GM21786 (cell line): ENCODE measurements at regions not wholly inside any gene's neighbourhood (a gene's known extent, or its start where the extent isn't known, plus 50 kb on each side); places are given as distances from the start of the nearest gene placed in this dataset.
A peak's percentile ranks its signal among the peaks of the same experiment; 100 is the strongest.

ENCODE experiments used
- ATAC-seq: cut with Tn5 transposase; IDR thresholded peaks from one replicate; pipeline ENCODE4 v1.9.1; 2021; ENCODE audit not compliant: unreplicated experiment

- ATAC-seq: no peak
These were observed 439.2 kb downstream of the SETBP1 start for GRCh38 chr18:45119876-45120275.

- ATAC-seq: no peak
These were observed 440.5 kb downstream of the SETBP1 start for GRCh38 chr18:45121146-45121545.

DNA sequence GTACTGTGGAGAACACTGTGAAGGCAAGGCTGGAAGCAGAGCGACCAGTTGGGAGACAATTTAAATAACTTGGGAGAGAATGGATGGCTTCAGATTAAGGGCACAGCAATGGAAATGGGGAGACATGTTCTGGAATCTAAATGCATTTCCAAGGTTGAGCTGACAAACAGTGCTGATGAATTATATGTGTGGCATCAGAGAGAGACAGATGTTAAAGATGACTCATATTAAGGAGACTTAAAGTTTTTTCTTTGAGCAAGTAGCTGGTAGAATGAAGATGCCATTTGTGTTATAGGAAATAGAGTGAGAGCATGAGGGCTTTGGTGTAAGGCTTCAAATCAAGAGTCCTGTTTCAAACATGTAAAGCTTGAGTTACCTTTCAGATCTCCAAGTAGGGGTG, 441.8 kb downstream of the SETBP1 start:
- ATAC-seq: no peak

DNA sequence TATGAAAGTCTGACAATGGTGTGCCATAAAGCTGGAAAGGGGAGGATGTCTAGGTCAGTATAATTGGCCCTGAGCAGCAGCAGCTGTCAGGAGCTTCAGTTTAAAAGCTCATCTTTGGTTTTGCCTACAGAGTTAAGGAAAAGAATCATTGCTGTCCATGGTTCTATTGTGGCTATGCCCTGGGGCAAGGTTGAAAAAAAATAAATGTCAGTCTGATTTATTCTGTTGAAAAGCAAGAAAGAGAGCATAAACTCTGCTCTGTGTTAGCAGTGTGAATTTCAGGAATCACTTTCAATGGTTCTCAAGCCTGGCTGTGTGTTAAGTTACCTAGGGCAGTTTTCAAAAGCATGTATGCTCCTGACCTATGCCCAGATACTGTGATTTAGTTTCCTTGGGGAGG, 446.7 kb downstream of the SETBP1 start:
- no peak for ATAC-seq

DNA sequence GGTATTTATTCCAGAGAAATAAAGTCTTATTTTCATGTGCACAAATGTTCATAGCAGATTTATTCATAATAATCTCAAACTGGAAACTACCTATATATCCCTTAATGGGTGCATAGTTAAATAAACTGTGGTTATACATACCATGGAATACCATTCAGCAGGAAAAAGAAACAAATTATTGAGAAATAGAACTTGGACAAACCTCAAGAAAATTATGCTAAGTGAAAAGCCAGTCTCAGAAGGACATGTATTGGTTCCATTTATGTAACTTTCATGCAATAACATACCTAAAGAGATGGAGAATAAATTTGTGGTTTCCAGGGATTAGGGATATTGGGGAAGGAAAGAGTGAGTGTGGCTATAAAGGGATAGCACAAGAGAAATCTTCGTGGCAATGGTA, 452.6 kb downstream of the SETBP1 start:
- ATAC-seq: no peak

DNA sequence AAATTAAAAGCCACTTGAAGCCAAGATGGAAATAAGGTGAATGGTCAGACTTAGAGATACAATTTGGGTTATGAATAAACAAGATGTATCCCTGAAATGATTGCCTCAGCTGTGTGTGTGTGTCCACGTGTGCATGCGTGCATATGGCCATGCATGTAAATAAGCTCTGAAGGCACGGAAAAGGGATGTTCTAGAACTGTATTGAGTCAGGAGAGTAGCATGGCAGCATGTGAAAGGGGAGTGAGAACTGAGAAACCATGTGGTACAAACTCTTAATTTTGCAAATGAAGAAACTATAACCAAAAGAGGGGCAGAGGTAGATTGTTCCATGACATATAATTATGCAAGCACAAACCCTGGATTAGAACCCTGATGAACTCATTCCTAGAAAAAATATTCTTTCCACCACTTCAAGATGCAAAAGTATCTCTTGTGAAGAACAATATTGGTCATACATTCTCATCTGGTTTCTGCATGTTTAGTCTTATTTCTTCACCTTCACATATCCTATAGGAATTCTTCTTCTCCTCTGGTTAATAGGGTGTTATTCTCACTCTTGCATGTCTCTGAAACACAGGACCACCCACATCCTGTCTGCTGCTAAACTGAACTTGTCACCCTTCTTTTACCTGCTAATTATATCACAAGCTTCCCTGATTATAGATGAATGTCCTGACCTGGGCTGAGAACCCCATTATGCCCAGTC, 455.8 kb downstream of the SETBP1 start:
- ATAC-seq: no peak

DNA sequence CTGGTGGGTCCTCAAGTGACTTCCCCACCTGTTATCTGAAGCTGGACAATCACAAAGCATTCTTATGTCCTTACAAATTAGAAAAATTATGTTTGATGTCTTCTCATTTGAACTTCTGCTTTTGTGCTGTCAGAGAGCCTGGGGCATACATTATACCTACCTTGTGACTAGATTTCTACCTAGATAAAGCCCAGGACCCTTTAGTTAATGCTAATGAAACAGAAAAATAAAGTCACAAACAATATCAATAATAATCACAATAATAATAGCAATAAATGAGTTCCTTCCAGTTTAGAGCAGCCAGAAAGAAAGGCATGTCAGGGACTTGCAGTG, 456.4 kb downstream of the SETBP1 start:
- no peak for ATAC-seq

DNA sequence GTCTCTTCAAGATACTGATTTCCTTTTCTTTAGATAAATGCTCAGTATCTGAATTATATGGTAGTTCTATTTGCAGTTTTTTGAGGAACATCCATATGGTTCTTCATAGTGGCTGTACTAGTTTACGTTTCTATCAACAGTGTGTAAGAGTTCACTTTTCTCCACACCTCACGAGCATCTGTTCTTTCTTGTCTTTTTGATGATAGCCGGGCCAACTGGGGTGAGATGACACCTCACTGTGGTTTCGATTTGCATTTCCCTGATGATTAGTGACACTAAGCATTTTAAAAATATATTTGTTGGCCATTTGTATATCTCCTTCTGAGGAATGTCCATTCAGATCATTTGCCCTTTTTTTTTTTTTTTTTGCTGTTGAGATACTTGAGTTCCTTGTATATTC, 458.8 kb downstream of the SETBP1 start:
- no peak for ATAC-seq

- no peak for ATAC-seq
These were observed 462.2 kb downstream of the SETBP1 start for GRCh38 chr18:45142868-45143267.

GRCh38 chr18:45149712-45150111, 465.6 kb upstream of the SLC14A2 start:
- ATAC-seq: no peak

- no peak for ATAC-seq
These were observed 463.6 kb upstream of the SLC14A2 start for GRCh38 chr18:45151645-45152044.

DNA sequence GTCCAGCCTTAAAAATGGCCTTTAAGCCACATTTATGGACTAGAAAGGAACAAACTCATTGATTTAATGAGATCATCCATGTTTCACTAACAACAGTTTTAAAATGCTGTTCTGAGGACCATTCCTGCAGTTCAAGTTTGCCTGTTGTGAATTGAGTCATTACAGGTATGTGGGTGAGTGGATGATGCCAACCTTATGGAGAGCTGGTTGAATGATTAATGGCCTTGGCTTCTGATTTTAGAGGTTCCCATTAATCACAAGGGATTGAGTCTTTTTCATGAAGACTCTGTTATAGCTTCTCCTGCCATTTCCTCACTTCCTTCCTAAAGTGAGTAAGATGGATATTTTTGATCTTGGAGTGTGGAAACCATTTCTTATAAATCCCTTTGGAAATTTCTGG, 459.8 kb upstream of the SLC14A2 start:
- ATAC-seq: no peak

GRCh38 chr18:45156946-45157345, 458.3 kb upstream of the SLC14A2 start:
- no peak for ATAC-seq

GRCh38 chr18:45157576-45157975, 457.7 kb upstream of the SLC14A2 start:
- ATAC-seq: no peak

DNA sequence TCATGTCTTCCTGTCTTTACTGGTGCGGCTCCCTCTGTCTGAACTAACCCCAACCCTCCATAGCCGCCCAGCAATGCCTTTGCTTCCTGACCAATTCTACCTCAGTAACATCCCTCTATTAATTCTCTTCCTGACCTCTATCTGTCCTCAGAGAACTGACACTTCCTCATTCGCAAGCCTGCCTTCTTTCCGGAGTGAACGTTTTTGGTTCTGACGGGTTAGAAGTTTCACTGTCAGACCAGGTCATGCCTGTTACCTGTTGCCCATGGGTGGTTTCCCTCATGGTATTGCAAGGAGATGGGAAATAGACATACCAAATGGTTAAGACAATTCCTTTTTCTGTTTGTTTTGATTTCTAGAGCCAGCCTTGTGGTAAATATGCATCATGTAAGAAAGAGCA, 453.4 kb upstream of the SLC14A2 start:
- ATAC-seq: peak; percentile 85

DNA sequence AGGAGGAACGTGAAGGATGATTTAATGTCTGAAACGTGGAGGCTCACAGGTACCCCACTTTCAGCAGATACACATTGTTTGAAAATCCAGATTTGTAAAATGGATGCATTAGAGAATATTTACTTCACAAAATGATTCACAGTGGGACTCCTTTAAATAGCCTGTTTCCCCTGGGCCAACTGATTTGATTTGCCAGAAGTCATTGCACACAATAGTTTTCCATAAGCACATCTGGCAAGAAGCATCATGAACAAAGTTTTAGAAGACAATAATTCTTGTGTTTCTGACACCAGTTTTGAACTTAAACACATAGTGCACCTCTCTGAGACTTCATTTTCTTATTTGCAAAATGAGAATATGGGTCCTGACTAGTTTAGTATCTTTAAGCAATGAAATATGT, 451.4 kb upstream of the SLC14A2 start:
- no peak for ATAC-seq

GRCh38 chr18:45164551-45164950, 450.7 kb upstream of the SLC14A2 start:
- no peak for ATAC-seq

DNA sequence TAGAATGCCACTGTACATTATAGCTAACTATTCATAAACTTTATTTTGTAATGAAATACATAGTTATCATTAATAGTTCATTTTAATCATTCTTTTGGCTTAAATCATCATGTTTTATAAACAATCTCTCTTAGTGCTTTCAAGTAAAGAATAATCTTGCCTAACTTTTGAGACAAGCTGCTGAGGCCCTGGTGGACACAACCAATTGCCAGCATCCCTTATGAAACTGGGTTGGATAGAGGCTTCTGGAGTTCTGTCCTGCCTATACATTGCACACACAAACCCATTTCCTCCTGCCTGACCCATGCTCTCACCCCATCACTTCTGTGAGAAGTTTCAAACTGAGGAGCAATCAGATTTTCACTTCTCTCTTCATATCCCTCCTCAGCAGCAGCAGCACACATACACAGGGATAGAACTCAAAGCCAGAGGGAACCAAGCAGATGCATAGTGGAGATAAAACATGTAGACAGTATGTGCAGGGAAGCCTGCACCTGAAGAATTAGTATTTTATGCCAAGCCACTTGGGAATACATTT, 450.0 kb upstream of the SLC14A2 start:
- ATAC-seq: peak; percentile 37

GRCh38 chr18:45165871-45166270, 449.4 kb upstream of the SLC14A2 start:
- ATAC-seq: no peak

GRCh38 chr18:45166341-45166835, 448.9 kb upstream of the SLC14A2 start:
- ATAC-seq: no peak

- no peak for ATAC-seq
These were observed 448.3 kb upstream of the SLC14A2 start for GRCh38 chr18:45166836-45167551.

GRCh38 chr18:45167631-45168280, 447.5 kb upstream of the SLC14A2 start:
- no peak for ATAC-seq
